Thyroid gland (tissue), 4 donors: ENCODE measurements at regions not wholly inside any gene's neighbourhood (a gene's known extent, or its start where the extent isn't known, plus 50 kb on each side); places are given as distances from the start of the nearest gene placed in this dataset.

Source experiments
- CTCF ChIP-seq, 6 experiments: fragments of 200-600 bp in 3 of 6; fragments of 450-650 bp in 3 of 6; sonication (generic) in 3 of 6; IDR thresholded peaks; one replicate each; pipeline ENCODE4 v1.5.1; 2016 to 2019; ENCODE audit warnings: antibody characterized with exemption in 6 of 6, mild to moderate bottlenecking in 2 of 6, inconsistent platforms in 1 of 6, moderate library complexity in 1 of 6
- POLR2A ChIP-seq, 2 donors: fragments of 450-650 bp; IDR thresholded peaks; one replicate each; pipeline ENCODE4 v1.6.1; 2017; ENCODE audit warnings: antibody characterized with exemption in 2 of 2, mild to moderate bottlenecking in 2 of 2, moderate library complexity in 1 of 2

- TF ChIP-seq CTCF (IDR thresholded peaks at IDR 0.05) (no peak), POLR2A (IDR thresholded peaks at IDR 0.05) (no peak)
These were observed 158.9 kb upstream of the STEAP4 start for GRCh38 chr7:88465600-88465999.
